ENCODE measurements at regions not wholly inside any gene's neighbourhood (a gene's known extent, or its start where the extent isn't known, plus 50 kb on each side); places are given as distances from the start of the nearest gene placed in this dataset.

GRCh38 chr13:22449251-22449650 is 731.5 kb upstream of the SGCG start:
- no peak for DNase-seq

GRCh38 chr13:22451327-22451741 is 729.4 kb upstream of the SGCG start:
- DNase-seq, result no peak

GRCh38 chr13:22454586-22454985 is 726.2 kb upstream of the SGCG start:
- DNase-seq, result no peak

- DNase-seq, result no peak
Measured at GRCh38 chr13:22455036-22455435, 725.7 kb upstream of the SGCG start.

GRCh38 chr13:22461854-22462490 is 718.8 kb upstream of the SGCG start:
- DNase-seq, result no peak

GRCh38 chr13:22463089-22463488 is 717.7 kb upstream of the SGCG start:
- no peak for DNase-seq

GRCh38 chr13:22468045-22468444 is 712.7 kb upstream of the SGCG start:
- no peak for DNase-seq

GRCh38 chr13:22468824-22469223 is 712.0 kb upstream of the SGCG start:
- DNase-seq, result no peak

- DNase-seq, result no peak
Measured at GRCh38 chr13:22469452-22469851, 711.3 kb upstream of the SGCG start.

- DNase-seq, result no peak
Measured at GRCh38 chr13:22470075-22470474, 710.7 kb upstream of the SGCG start.

GRCh38 chr13:22482496-22483000 is 698.2 kb upstream of the SGCG start:
- DNase-seq, result no peak

GRCh38 chr13:22483276-22483675 is 697.5 kb upstream of the SGCG start:
- no peak for DNase-seq

GRCh38 chr13:22486490-22486889 is 694.3 kb upstream of the SGCG start:
- no peak for DNase-seq

GRCh38 chr13:22487932-22488331 is 692.8 kb upstream of the SGCG start:
- DNase-seq, result no peak

- DNase-seq, result no peak
Measured at GRCh38 chr13:22489771-22490170, 691.0 kb upstream of the SGCG start.

- no peak for DNase-seq
Measured at GRCh38 chr13:22495819-22496218, 685.0 kb upstream of the SGCG start.

GRCh38 chr13:22496803-22497508 is 683.8 kb upstream of the SGCG start:
- DNase-seq, result no peak

GRCh38 chr13:22497991-22498780 is 682.6 kb upstream of the SGCG start:
- no peak for DNase-seq

GRCh38 chr13:22499919-22500318 is 680.9 kb upstream of the SGCG start:
- no peak for DNase-seq

- DNase-seq, result no peak
Measured at GRCh38 chr13:22505489-22505888, 675.3 kb upstream of the SGCG start.

GRCh38 chr13:22506096-22506691 is 674.6 kb upstream of the SGCG start:
- DNase-seq, result no peak

GRCh38 chr13:22517544-22517943 is 663.2 kb upstream of the SGCG start:
- no peak for DNase-seq

- no peak for DNase-seq
Measured at GRCh38 chr13:22536851-22537250, 643.9 kb upstream of the SGCG start.
